UCSD-AML1 (cell line): ENCODE measurements at regions not wholly inside any gene's neighbourhood (a gene's known extent, or its start where the extent isn't known, plus 50 kb on each side); places are given as distances from the start of the nearest gene placed in this dataset.
A peak's percentile ranks its signal among the peaks of the same experiment; 100 is the strongest.
"Not testable (repeated sequence)": the region's sequence is repeated elsewhere in the genome, so short reads cannot be mapped to it uniquely, and the experiment has no call there.

Source experiments
- DNase-seq: peaks from one replicate; lab custom pipeline; 2025; ENCODE audit not compliant: unreplicated experiment; lab: John Stamatoyannopoulos, UW

GRCh38 chr5:25238720-25239119, 593.9 kb upstream of the CDH10 start:
- DNase-seq: not testable (repeated sequence)

- DNase-seq: no peak
Observed at GRCh38 chr5:25224316-25224982, 579.7 kb upstream of the CDH10 start.

DNA sequence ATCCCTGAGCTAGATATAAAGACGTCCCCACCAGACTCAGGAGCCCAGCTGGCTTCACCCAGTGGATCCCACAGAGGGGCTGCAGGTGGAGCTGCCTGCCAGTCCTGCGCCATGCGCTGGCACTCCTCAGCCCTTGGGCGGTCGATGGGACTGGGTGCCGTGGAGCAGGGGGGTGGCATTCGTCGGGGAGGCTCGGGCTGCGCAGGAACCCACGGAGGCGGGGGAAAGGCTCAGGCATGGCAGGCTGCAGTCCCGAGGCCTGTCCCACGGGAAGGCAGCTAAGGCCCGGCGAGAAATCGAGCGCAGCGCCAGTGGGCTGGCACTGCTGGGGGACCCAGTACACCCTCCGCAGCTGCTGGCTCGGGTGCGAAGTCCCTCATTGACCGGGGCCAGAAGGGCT, 555.1 kb upstream of the CDH10 start:
- DNase-seq: not testable (repeated sequence)

- DNase-seq: peak; percentile 3
Observed at GRCh38 chr5:25190521-25191000, 545.8 kb upstream of the CDH10 start.

GRCh38 chr5:25181249-25181648, 536.5 kb upstream of the CDH10 start:
- no peak for DNase-seq

- DNase-seq: not testable (repeated sequence)
Observed at GRCh38 chr5:25162616-25163015, 517.8 kb upstream of the CDH10 start.

DNA sequence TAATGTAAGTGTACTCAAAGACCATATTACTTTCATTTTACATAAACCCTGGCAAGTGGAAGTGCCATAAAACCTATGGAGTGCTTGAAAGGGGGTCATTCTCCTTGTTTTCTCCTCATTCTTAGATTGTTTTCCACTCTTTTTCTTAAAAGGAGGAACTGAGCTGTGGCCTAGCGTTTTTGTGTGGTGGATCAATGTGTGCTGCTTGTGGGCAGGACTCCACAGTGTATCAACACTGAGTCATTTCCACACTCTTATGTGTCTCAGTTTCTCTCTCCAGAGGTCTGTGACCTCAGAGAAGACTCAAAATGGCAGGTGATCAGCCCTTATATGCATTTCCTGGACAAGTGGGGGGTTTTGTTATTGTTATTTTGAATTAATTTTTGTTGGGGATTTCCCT, 516.1 kb upstream of the CDH10 start:
- peak; percentile 14 for DNase-seq

DNA sequence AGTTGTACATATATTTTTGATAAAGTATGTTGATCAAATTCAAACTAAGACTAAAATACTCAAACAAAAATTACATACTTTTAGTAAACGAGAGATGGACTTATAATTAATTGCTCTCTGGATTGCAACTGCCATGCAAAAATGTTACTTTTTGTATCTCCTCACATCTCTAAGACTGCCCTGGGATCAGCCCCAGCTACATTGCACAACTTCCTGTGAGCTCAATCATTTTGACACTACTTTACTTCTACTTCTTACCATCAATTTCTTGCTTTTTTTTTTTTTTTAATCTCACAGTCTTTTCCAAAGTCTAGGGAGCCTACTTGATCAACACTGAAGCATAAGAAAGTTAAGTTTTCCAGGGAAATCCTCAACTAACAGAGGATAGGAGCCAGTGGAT, 506.0 kb upstream of the CDH10 start:
- DNase-seq: peak; percentile 8

- no peak for DNase-seq
Observed at GRCh38 chr5:25128606-25129005, 483.8 kb upstream of the CDH10 start.

DNA sequence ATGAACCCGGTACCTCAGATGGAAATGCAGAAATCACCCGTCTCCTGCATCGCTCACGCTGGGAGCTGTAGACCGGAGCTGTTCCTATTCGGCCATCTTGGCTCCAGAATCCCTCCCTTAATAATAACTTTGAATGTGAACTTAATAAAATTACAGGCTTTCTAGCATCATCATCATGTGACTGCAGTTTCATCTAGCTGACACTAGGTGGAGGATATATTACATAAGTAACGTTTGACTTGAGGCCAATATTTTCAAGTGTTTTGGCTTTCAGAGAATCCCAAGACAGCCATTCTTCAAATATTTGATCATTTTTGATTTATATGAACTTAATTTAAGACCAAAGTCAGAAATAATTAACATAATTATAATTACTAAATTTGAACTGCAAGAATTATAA, 474.9 kb upstream of the CDH10 start:
- no peak for DNase-seq

GRCh38 chr5:25107853-25108252, 463.1 kb upstream of the CDH10 start:
- DNase-seq: no peak

DNA sequence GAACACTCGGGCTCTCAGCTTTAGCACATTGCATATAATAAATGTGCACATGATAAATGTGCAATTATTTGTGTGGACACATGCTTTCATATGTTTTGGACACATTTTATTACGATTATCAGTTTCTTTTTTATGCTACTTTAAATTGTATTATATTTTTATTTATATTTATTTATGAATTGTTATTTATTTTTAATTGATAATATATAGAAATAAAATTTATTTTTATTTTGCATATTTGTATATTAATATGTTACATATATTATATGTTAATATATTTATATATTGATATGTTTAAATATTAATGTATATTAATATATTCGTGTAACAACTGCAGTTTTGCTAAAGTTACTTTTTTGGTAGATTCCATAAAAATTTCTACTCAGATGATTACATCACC, 454.8 kb upstream of the CDH10 start:
- no peak for DNase-seq

DNA sequence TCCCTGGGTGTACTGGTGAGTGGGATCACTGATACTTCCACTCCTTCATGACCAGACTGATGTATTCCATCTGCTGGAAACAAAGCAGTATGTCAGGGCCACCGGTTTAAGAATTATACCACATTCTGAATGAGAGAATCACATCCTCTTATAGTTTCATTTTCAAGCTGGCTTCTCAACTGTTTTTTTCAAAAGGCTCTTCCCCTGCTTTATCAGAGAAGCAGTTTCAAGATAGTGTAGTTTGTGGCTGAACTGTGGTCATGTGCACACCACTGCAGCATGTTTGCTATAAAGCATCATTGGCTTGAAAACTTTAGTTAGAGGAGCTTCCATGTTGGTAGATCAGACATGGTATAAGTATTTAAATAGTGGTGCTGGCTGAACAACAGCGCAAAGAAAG, 450.5 kb upstream of the CDH10 start:
- peak; percentile 0 for DNase-seq

GRCh38 chr5:25094219-25094618, 449.4 kb upstream of the CDH10 start:
- no peak for DNase-seq

- DNase-seq: no peak
Observed at GRCh38 chr5:25091921-25092320, 447.1 kb upstream of the CDH10 start.

- DNase-seq: no peak
Observed at GRCh38 chr5:25090854-25091253, 446.1 kb upstream of the CDH10 start.

DNA sequence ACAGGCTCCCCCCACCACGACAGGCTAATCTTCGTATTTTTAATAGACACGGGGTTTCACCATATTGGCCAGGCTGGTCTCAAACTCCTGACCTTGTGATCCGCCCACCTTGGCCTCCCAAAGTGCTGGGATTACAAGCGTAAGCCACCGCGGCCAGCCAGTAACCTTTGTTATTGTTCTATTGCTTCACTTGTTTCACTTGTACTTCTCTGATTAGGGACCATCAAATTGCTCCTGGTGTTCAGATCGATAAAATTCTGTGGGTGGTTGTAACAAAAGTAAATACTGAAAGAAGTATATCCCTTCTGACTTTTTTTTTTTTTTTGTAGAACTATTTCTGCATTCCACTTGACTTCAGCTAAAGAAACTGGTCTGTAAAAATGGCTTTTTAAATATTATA, 445.5 kb upstream of the CDH10 start:
- peak; percentile 1 for DNase-seq

DNA sequence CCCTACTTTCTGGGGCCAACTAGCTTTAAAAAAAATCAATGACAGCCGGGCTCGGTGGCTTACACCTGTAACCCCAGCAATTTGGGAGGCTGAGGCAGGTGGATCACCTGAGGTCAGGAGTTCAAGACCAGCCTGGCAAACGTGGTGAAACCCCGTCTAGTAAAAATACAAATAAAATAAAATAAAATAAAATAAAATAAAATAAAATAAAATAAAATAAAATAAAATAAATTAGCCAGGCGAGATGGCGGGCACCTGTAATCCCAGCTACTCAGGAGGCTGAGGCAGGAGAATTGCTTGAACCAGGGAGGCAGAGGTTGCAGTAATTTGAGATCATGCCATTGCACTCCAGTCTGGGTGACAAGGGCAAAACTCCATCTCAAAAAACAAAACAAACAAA, 443.9 kb upstream of the CDH10 start:
- not testable (repeated sequence) for DNase-seq

DNA sequence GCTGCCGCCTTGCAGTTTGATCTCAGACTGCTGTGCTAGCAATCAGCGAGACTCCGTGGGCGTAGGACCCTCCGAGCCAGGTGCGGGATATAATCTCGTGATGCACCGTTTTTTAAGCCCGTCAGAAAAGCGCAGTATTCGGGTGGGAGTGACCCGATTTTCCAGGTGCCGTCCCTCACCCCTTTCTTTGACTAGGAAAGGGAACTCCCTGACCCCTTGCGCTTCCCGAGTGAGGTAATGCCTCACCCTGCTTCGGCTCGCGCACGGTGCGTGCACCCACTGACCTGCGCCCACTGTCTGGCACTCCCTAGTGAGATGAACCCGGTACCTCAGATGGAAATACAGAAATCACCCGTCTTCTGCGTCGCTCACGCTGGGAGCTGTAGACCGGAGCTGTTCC, 438.5 kb upstream of the CDH10 start:
- DNase-seq: not testable (repeated sequence)

GRCh38 chr5:25066239-25066638, 421.5 kb upstream of the CDH10 start:
- DNase-seq: no peak

DNA sequence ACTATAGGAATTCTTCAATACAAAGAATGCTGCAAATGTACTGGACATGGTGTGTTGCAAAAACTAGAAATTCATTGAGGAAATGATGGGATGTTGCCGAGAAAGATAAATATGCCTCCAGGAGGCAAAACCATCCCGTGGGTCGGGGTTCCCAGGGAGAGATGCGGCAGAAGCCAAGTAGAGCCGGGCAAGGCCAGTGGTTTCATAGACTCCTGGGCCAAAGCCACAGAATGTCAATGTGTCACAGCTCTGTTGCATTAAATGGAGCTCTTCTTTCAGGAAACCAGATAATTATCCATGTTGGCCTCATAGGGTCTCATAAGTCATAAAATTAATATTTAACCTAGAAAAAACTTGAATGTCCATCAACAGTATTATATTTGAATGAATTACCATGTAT, 419.5 kb upstream of the CDH10 start:
- no peak for DNase-seq

- DNase-seq: no peak
Observed at GRCh38 chr5:25060575-25060974, 415.8 kb upstream of the CDH10 start.

DNA sequence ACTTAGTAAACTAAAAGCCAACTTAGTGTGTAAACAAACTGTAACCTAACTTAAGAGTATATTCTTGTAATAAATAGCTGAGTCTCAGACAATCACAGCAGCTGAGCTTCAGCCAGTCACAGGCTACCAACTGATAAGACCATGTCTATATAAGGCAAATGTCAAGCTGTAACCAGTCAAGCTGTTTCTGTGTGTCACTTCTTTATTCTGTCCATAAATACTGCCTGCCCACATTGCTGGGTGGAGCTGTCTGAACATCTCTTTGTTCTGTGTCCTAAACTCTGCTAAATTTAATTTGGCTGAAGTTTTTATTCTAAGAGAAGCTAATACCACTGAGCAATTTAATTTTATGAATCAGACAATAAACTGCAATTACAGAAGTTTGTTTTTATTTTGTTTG, 412.1 kb upstream of the CDH10 start:
- DNase-seq: no peak
